HG03025 (cell line): ENCODE measurements at regions not wholly inside any gene's neighbourhood (a gene's known extent, or its start where the extent isn't known, plus 50 kb on each side); places are given as distances from the start of the nearest gene placed in this dataset.

ENCODE experiments used
- ATAC-seq: cut with Tn5 transposase; IDR thresholded peaks from one replicate; pipeline ENCODE4 v1.9.1; 2021; ENCODE audit warnings: mild to moderate bottlenecking, moderate library complexity; ENCODE audit not compliant: unreplicated experiment, low FRiP score

DNA sequence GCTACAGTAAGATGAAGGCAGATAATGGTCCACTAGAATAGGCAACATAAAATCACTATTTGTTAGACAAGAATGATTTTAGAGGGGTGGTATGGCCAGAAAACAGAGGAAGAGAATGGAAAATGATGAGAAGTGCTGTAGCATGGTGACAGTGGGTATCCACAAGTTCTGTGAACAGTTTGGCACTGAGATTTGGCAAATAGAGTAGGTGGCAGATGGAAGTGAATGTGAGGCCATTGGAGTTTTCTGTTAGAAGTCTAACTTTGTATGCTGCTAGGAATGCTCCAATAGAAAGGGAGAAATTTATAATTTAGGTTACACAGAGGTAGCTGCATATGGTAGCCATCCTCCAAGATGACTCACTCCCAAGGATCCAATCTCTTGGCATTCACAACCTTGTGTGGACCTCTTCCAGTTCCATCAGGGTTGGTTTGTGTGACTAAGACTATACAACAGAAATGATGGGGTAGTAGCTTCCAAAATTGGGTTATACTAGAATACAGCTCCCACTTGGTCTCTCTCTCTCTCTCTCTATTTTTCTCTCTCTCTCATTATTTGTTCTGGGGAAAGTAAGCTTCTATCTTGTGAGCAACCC, 646.9 kb upstream of the ZNF608 start:
- ATAC-seq = no peak

DNA sequence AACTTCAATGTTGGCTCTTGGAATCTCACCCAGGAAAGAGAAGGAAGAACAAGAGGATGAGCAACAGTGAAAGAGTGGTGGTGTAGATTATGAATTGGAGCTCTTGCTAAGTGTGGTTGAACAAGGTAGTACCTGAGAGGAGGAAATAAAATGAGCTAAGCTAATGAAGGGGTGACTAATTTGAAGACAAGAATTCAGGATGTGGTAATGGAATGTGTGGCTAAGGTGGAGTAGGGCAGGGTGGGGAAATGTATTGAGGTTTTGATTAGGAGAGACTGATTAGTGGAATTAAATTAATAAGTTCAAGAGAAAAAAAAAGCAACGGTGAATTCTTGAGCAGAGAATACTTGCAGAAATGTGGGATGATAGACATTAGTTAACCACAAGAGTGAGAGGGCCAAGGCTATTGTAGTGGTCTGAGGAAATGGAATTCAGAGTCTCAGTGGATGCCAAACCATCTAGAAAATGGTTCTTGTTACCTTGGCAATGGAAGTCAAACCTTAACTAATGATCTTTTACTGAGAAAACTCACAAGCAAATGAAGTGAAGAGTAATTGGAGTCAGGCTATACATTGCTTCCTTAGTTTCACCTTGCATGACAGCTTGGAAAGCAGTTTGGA, 648.3 kb upstream of the ZNF608 start:
- ATAC-seq = no peak

DNA sequence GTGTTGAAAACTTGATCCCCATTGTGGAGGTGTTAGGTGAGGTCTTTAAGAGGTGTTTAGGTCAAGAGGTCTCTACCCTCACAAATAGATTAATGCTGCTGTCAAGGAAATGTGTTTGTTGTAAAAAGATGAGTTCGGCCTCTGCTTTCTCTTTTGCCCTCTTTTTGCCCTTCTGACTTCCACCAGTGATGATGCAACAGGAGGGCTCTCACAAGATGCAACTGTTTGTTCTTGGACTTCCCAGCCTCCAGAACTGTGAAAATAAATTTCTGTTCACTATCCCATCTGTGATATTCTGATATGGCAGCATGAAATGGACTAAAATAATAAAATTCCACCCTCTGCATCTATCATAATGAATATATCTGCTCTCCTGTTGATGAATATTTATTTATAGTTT, 650.0 kb upstream of the ZNF608 start:
- no peak for ATAC-seq

DNA sequence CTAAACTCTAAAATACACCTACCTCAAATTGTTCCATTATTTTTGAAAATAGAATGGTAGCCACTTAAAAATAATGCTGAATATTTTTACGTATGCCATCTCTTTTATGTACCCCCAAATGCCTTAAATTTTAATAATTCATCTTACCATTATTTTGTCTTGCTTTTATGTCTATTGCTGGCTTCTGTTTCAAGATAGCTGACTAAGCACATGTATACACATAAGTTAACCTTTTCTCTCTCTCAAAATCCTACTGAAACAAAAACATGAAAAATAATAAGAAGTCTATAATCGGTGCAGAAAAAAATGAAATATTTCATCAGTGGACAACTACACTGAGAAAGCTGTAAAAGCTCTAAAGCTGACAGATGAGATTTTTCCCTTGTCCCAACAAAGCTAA, 652.0 kb upstream of the ZNF608 start:
- no peak for ATAC-seq

DNA sequence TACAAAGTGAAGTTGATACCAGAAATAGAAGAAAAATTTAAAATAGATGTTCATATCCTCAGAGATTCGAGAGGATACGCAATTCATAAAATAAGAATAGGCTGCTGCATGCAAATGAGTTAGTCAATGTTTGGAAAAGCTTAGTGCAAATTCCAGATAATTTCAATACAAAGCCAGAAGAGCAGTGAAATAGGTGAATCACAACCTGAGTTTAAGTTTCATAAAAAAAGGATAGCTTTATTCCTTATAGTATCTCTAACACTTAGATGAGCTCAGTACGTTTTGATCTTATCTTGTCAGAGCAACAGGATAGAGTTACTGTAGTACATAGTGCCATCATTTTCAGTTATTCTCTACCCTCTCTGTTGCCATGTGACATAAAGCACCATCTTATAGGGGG, 653.4 kb upstream of the ZNF608 start:
- ATAC-seq = no peak

DNA sequence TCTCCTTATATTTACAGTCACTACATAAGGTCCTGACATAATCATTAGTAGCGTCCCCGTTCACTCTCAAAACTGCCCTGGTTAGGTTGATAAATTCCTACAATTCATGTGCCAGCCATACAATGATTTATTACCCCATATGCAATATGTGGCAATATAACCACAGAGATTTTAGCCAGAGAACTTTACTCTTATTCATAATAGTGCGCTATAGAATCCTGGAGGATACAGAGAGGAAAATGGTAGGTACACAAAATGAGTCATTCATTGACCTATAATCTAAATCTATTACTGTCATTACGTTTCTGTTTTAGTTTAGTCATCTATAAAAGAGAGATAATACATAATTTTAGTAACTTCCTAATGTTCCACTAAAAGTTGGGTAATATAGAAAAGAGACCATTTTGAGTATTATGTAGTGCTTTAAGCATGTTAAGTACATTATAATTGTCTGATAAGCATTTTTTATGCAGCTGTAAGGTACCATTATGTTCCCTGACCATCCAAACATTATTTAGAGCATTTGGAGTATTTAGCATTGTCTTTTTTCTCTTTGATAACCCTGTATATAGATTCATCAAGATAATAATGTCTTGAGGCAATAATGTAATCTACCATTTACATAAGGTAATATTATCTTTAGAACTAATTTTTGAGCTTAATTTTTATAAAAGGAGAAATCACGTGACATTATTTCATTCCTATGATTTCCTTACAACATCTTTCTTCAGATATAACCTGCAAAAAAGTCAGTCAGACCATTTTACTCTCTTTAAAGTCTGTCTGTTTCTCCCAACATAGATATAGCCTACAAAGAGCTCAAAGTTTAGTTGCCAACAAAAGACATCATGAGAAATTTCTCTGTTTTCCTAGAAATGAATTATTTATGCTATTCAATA, 655.5 kb upstream of the ZNF608 start:
- ATAC-seq = no peak

DNA sequence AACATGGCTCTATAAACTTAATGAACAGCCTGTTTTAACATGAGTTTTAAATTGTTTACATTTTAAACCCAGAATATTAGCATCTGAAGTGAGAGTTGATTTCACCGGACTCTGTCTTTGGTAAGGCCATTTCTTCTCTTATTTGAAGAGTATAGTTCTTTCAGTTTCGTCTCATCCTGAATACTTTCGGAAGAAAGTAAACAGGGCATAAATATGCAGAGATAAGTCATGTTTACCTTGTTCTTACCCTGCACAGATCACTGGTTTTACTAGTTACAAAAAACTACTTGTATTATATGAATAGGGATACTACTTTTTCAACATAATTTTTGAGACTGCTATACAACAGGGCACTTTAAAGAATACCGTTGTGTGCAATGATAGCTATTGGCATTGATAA, 656.3 kb upstream of the ZNF608 start:
- no peak for ATAC-seq

DNA sequence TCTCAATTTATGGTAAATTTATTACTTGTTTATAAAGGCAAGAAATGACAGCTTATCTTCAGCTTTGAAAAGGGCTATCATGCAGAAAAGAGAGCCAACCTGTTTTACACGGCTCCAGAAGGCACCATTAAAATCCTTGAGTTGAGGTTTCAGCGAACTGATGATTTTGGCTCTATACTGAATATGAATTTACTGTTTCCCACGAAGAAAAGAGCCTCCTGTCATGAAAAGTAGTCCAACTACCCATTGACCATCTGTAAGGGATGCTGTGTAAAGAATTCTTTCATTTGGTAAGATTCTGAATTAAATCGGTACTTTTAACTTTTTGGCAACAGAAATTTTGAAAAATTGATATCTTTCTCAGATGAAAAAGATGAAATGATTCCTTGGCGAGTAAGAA, 657.6 kb upstream of the ZNF608 start:
- ATAC-seq = no peak

DNA sequence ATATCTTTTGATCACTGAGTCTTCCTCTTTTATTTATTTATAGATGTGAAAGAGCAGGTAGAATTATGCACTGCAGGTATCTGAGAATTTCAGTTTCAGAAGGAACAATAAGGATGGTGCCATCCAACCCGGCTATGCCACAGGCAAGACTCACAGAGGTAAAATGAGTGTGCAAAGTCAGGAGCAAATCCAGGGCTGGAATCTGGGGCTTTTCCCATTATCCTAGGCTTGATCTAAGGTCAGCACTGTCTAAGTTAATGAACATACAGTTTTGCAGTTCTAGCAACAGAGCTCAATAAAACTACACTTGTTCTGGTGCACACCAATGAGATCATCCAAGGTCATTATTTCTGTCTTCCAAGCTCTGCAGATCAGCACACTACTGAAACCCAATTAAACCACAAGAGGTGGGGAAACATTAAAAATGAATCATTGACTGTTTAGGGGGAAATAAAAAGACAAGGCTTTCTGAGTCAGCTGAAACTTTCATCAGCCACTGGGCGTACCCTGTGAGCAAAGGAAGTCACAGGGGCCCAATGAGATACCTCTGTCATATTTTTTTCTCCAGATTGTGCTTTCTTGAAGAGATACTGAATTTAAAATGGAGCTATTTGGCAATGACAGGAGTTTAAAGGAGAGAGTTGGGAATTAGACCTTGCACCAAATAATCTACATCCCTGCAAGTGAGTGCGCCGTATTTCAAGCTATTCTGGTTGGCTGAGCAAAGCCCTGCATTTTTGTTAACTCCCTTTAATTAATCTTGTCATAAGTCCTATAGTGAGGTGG, 662.2 kb upstream of the ZNF608 start:
- ATAC-seq = no peak

DNA sequence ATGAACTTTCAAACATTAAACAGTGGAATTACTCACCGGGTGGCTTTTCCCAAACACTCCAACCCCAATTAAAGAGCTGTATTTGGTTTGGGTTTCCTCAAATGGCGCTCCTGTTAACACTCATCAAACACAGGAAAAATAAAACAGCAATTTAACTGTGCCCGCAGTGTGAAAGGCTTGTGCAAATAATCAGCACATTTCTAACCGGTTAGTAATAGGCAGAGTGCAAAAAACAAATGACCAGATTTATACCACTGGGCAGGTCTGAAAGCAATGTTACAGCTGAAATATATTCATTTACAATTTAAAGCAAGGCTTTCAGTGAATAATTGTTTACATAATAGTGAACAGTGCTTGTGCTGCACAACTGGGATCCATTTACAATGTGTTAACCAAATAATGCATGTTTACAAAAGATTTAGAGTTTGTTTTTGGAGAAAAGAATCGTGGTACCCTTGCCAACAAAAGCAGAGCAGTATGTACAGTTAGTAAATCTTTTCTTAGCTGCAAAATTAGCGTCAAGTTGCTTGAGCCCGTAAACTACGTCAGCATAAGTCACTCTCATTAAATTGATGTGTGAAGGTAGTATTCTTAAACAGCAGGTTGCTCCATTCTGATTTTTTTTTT, 662.9 kb upstream of the ZNF608 start:
- ATAC-seq = no peak

DNA sequence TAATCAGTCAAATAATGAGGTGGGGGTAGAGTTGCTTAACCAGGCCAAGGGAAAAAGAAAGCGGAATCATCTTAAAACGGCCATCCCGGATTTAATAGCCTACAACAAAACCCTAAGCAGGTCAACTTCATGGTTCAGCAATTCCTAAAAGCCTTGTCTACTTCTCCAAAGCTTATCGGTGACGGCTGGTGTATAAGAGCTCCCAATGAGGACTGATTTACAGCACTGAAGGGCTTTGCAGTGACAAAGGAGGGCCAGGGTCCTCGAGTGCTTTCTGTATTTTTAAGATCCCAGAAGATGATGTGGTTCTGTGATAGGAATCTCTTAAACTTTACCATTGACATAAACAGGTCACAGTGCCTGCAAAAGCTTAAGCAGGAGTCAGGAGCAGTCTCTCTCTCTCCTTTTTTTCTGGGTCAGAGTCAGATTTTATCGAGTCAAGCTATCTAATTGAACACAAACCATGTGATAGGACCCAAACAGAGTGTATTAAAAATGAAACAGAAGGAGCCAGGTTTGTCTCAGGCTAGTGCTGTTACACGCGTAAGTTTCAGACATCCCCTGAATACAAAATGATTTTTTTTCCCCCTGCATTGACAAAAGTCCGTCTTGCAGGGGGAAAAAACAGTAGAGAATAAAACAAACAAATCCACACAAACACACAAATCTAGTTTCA, 663.6 kb upstream of the ZNF608 start:
- ATAC-seq = no peak

DNA sequence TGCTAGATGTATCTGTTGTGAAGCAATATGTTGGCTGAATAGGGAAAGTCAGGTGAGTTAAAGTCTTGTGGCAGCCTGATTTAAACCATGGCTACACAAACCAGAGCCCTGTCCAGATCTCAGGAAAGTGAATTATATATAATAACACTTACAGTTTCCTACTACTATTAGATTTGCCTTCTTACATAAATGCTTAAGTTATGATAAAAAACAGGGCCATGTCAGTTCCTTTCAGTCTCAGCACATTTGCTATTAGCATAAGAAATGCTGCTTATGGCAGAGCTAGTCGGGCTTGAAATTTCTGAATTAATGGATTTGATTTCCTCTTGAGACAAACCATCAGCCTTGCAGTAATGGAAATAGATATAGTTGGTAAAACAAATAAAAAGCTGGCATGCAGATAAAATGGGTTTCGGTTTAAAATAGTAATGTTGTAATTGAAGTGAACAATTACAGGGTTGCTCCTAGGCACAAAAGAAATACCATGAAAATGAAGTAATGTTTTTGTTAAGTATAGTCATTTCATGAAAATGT, 664.2 kb upstream of the ZNF608 start:
- no peak for ATAC-seq

DNA sequence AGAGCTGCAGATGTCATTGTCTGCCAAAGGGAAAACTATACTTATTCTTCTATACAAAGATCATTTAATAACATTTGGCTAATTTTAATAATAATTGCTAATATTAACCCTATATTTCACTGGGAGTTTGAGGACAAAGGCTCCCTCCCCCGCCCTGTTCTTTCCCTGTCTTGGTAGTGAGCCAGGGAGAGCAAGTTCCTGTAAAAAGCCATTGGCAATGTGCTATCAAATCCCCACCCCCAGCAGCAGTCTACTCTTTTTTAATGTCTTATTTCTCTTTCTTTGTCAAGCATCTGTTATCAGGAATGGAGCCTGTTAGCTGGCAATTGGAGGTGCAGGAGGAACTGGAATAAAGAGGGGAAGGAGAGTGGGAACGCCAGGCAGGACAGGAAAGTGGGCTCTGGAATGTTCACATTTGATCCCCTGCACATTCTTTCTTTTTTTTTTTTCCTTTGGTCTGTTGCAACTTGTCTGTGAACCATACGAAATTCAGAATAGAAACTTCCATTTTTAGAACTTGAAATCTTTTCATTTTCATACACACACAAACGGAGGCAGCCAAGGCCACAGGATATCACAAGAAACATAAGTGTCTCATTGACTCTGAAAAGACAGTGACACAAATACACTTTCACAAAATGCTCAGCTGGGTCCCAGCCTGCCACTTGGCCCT, 664.8 kb upstream of the ZNF608 start:
- peak; percentile 75 for ATAC-seq

DNA sequence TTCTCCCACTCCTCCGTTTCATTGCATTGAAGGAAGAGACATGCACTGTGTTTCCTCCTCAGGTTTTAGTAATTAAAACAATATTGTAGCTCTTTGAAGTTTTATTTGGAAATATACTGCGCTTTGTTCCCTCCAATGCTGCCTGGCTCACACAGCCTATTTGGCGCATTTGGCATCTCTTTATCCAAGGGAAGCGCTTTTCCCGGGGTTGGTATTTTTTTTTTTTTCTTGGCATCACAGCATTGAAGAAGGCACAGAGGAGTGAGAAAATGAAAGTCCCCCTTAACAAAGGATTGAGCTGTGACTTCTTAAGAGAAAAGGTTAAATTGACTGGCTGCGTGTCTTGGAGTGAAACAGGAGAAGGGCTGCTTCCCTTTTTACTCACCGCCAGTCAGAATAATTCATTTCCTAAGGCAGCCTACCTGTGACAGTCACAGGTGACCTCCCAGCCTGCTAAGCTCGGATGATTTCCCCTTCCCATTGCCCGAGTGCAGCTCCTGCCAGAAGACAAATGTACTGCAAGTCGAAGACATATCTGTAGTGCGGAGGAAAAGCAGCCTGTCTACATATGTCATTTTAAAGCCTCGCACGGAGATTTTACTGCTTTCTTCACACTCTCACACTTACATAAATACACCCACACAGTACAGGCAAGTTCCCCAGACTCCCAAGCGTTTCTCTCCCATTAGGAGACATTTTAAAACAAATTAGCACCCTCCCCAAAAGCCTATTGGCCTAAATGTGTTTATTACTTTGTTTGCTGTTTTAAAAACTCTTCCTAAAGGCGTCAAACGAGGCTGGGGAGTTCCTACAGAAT, 665.5 kb upstream of the ZNF608 start:
- peak; percentile 59 for ATAC-seq

DNA sequence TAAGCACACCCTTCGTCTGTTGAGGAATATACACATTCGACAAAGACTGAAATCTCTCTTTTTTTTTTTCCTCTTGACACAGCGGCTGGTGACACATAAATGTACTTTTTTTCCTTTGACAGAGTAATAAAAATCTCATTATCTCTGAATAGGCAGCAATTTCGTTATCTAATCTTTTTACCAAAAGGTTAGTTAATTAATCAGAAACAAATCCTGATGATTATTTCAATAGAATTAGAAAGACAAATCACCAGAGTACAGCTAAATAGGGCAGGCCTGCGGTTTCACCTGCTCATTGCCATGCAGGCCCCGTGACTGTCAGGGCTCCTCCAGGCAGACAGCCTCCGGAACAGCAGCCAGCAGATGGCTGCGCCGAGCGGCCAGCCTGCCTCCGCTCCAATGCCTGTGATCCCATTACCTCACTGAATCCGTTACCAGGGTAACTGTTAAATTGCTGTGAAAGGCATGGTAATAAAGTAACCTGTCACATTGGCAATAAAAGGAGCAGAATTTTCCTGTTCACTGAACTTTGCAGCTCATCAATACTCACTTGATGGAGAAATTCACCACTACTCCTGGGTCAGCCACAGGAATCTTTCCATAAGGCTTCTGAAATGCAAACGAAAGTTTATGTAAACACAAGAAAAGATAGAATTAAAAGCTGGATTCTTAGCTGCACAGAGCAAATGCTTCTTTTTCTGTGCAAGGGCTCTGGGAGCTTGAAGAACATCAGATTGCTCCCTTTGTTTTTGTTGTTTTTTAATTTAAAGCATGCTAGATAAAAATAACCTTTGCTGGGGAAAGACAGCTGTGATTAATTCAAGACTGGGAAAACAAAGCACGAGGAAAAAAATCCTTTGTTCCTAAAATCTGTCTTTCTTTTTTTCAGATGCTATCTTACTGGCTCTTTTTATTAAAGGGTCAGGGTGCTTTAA, 666.4 kb upstream of the ZNF608 start:
- no peak for ATAC-seq

DNA sequence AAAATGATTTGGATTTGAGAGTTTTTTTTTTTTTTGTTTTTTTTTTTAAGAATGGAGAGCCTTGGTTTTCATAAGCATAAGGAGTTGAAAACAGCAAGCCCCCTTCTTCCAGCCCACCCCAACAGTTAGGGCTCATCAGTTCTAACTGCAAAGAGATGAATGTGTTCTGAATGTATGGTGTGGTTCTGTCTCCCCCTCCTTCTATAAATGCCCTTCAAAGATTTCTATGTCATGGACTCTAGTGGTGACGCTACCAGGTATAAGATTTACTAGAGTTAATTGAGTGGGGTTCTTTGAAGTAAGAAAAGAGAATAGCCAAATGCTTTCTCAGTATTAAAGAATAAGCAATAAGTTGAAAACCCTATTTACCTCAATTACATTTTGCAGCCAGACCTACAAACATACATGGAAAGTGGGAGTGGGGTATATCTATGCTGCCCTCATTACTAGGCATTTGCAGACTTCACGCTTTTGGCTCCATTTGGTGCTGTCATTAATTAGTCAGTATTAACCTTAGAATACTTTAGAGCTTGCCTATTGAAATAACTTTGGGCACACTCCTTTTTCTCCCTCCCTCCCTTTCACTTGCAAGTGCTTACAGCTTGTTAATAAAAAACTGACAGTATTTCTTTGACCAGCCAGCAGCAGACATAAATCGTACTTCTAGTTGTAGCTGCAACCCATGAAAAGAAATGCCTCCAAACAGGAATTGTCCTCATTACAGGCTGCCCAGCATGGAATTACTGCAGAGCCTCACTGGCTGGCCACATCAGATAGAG, 667.2 kb upstream of the ZNF608 start:
- no peak for ATAC-seq

DNA sequence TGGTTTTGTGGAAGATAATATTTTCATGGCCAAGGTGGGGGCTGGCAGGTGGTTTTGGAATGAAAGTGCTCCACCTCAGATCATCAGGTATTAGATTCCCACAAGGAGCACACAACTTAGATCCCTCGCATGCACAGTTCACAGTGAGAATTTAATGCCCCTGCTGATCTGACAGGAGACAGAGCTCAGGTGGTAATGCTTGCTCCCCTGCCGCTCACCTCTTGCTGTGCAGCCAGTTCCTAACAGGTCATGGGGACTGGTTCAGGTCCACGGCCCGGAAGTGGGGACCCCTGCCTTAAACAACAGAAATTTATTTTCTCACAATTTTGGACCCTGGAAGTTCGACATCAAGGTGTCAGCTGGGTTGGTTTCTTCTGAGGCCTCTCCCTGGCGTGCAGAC, 668.7 kb upstream of the ZNF608 start:
- no peak for ATAC-seq
